ENCODE measurements at regions not wholly inside any gene's neighbourhood (a gene's known extent, or its start where the extent isn't known, plus 50 kb on each side); places are given as distances from the start of the nearest gene placed in this dataset.

DNA sequence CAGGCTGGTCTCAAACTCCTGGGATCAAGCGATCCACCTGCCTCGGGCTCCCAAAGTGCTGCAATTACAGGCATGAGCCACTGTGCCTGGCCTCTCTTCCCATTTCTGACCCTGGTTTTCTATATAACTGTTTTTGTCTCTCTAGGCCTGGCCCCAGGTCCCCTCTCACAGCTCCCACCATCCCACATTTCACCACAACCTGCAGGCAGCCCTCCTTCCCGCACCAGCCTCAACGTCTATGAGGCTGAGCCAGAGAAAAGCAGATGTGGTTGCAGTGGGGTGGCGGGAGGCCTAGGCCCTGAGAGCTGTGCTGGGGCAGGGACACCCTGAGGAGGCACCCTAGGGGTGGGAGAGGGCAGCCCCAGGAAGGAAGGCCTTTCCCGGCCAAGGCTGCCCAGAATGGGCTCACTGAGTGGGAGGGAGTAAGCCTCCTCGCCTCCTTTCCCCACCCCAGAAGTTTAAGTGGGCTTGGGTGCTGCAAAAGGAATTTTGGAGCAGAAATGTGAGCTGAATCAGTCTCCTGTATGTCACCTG is 99.7 kb downstream of the LSM3 start:
- TF ChIP-seq CTCF (conservative IDR thresholded peaks at IDR 0.05 in 1 of 2, IDR thresholded peaks at IDR 0.05 in 1 of 2; ENCODE audit: extremely low read depth in 1 of 2, insufficient read depth in 1 of 2, low read depth in 1 of 2, low read length in 2 of 2) (no peak), EZH2 (IDR thresholded peaks at IDR 0.05; ENCODE audit: borderline replicate concordance, low read length) (no peak)
